GM21723 (cell line): ENCODE measurements at regions not wholly inside any gene's neighbourhood (a gene's known extent, or its start where the extent isn't known, plus 50 kb on each side); places are given as distances from the start of the nearest gene placed in this dataset.
"Not testable (repeated sequence)": the region's sequence is repeated elsewhere in the genome, so short reads cannot be mapped to it uniquely, and the experiment has no call there.

Experiments
- ATAC-seq: cut with Tn5 transposase; IDR thresholded peaks from one replicate; pipeline ENCODE4 v1.9.1; 2021; ENCODE audit warnings: mild to moderate bottlenecking, moderate library complexity; ENCODE audit not compliant: unreplicated experiment

- ATAC-seq = no peak
Observed at GRCh38 chr18:75860166-75860565, 432.7 kb upstream of the SMIM21 start.

DNA sequence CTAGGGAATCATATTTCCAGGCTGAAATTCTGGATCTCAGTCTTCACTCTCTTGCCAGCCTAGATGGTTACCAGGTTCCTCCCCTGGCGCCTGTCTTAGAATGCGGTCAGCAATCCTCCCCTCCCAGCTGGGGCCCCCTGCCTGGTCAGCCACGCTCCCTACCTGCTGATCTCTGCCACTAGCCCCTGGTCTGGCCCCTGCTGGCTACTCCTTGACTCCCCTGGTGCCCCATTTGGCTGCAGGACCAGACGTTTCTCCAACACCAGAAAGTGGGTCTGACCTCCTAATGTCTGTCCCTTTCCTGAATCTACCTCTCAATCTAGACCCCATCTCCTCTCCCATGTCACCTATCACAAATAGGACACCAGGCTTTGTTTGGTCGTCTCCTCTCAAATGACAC, 432.0 kb upstream of the SMIM21 start:
- ATAC-seq = no peak

- ATAC-seq = no peak
Observed at GRCh38 chr18:75858754-75859153, 431.3 kb upstream of the SMIM21 start.

DNA sequence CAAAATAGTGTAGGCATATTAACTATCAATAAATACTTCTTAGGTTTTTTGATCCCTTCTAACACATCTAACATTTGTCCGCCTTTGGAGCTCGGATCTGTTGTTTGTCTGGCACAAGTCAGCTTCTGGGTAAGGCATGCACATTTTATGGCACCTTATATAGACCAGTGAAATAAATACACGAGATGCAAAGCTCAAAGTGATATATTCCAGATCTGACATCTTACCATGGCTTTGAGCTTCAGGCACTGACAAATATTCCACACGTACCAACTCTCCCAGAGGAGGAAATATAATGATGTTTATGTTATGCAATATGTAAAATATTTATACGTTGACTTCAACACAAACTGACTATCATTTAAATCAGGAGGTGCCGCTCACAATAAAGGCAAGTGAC, 430.1 kb upstream of the SMIM21 start:
- ATAC-seq = no peak

- no peak for ATAC-seq
Observed at GRCh38 chr18:75854808-75855207, 427.3 kb upstream of the SMIM21 start.

GRCh38 chr18:75854174-75854573, 426.7 kb upstream of the SMIM21 start:
- no peak for ATAC-seq

- no peak for ATAC-seq
Observed at GRCh38 chr18:75846321-75846720, 418.8 kb upstream of the SMIM21 start.

DNA sequence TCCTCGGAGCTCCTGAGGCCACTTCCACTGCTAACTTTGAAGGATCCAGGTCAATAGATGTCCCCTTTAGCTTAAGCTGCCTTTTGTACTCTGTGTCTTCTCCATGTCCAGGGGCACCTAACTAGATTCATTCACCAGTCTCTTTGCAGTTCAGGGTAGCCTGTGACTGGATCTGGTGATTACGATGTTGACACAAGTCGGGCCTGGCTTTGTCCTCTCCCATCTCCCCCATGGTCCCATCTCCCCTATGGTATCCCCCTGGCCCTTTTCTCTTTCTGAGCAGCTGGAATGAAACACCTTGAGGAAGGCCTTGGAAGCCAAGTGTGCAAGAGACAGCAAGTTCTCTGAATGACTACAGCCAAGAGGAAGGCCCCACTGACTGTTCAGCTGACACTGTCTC, 417.9 kb upstream of the SMIM21 start:
- ATAC-seq = no peak

GRCh38 chr18:75844146-75844545, 416.6 kb upstream of the SMIM21 start:
- ATAC-seq = no peak

DNA sequence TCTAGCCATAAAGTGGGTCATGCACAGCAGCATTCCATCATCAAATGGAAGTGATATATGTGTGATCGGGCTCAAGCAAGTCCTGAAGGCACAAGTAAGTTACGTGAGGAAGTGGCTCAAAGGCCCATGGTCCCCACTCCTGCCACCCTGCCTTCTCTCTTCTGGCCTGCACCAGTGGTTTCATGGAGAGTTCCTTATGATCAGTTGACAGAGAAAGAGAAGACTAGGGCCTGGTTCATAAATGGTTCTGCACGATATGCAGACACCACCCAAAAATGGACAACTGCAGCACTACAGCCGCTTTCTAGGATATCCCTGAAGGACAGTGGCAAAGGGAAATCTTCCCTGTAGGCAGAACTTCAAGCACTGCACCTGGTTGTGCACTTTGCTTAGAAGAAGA, 412.6 kb upstream of the SMIM21 start:
- no peak for ATAC-seq

- ATAC-seq = not testable (repeated sequence)
Observed at GRCh38 chr18:75839686-75840085, 412.2 kb upstream of the SMIM21 start.

GRCh38 chr18:75839041-75839440, 411.5 kb upstream of the SMIM21 start:
- no peak for ATAC-seq

DNA sequence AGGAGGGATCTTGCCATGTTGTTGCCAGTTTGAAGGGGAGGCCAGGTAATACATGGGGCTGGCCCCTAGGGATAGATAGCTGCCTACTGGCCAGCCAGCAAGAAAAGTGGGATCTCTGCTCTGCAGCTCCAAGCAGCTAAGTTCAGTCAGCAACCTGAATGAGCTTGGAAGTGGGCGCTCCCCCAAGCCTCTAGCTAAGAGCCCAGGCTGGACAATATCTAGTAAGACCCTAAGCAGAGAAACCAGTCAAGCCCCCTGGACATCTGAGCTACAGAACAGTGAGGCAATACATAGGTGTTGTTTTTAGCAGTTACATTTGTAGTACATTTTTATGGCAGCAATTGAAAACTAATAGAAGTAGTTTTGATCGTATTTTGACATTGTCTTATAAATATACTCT, 409.8 kb upstream of the SMIM21 start:
- no peak for ATAC-seq

- ATAC-seq = no peak
Observed at GRCh38 chr18:75836516-75836915, 409.0 kb upstream of the SMIM21 start.

DNA sequence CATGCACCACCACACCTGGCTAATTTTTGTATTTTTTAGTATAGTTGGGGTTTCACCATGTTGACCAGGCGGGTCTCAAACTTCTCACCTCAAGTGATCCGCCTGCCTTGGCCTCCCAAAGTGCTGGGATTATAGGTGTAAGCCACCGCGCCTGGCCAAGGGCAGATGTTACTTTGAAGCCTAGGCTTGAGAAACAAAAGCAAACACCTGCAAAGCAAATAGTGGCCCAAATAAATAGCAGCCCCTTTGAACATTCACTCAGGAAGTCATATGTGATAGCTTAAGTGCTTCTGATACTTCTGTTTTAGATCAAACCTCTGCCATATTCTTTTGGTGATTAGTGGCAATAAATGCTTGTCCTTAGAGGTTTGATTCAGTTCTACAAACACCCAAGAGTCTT, 404.5 kb upstream of the SMIM21 start:
- no peak for ATAC-seq

DNA sequence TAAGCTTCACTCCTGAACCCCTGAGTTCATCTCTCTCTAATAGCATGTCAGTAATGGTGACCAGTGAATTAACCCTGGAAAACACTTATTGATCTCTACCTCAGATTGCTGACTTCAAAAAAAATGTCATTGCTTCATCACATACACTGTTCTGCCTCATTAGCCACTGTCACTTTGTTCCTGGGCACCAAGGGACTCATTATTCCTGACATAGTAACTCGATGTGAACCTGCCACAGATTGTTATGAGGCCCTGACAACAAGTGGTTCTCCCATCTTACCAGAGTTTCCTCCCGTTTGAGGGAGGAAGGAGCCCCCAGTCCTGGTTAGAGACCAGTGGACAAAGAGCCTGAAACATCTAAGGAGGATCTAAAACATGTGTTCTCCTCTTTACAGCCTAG, 403.3 kb upstream of the SMIM21 start:
- no peak for ATAC-seq

- ATAC-seq = no peak
Observed at GRCh38 chr18:75829091-75829490, 401.6 kb upstream of the SMIM21 start.

DNA sequence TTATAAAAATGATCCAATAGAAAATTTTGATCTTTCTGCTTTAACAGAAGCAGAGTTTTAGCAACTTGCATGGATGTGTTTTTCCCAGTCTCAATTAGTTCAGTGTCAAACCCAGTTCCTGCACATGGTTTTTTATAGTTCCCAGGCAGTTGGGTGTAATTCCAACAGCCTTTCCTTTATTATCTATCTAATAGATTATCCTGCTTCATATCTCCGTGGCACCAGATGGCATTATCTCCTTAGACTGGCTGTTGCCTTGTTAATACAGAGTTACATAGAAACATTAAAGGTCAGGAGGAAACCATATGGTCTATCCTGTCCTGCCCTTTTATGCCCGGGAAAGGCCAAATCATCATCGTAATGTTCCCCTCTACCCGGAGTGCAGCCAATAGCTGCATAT, 400.9 kb upstream of the SMIM21 start:
- ATAC-seq = no peak

DNA sequence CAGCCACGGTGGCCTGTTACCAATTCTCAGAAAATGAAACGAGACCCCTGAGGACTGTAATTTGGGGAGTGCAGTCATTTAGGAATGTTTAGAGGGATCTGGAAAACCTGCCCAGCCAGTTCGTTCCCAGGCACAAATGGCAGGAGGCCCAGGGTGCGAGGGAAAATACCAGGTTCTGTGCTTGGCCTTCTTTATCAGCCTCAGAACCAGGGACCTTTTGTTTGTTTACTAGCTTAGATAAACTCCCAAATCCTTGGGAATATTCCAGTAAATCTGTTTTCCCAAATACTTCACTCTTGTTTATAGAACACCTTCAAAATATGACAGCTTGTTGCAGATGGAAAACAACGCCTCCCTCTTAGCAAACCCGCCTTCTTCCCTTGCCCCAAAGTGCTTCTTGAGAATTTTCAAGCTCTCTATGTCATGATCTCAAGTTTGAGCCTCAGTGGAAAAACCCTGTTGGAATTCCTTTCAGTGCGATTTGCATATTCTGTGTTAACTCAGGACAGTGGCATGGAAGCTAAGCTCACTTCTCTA, 400.3 kb upstream of the SMIM21 start:
- no peak for ATAC-seq

DNA sequence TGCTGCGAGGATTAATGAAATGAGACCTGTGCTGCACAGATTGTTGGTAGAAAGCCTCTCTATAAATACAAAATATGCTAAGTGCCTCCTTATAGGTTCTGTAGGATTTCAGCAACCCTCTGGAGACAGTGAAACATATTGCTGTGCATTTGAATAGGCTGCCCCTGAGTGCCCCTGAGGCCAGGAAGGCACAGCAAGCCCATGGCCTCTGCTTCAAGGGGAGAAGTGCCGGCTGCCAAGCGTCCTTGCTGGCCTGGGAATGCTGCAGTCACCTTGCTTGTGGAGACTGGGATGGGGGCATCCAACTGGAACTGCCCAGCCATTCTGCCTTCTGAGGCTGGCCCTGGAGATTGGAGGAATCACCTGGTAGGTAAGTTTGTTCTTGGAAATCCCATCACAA, 397.2 kb upstream of the SMIM21 start:
- no peak for ATAC-seq

- no peak for ATAC-seq
Observed at GRCh38 chr18:75823471-75823870, 396.0 kb upstream of the SMIM21 start.

DNA sequence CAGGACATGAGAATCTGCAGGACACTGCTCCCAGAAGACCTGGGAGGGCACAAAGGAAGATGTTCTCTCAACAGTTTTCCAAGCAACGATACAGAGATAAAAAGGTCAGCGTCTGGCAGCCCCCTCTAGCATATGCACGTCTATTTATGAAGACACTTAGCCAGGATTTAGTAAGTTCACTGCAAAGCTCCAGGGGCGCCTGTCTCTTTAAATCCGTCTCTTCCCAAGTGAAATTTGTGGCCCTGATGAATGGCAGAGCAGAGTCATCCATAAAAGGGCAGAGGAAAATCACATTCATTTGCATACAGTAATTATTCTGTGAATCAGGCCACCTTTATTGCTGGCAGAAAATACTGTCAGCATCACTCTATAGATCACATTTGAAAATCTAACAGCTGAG, 390.9 kb upstream of the SMIM21 start:
- ATAC-seq = no peak

GRCh38 chr18:75815767-75816166, 388.3 kb upstream of the SMIM21 start:
- ATAC-seq = no peak

DNA sequence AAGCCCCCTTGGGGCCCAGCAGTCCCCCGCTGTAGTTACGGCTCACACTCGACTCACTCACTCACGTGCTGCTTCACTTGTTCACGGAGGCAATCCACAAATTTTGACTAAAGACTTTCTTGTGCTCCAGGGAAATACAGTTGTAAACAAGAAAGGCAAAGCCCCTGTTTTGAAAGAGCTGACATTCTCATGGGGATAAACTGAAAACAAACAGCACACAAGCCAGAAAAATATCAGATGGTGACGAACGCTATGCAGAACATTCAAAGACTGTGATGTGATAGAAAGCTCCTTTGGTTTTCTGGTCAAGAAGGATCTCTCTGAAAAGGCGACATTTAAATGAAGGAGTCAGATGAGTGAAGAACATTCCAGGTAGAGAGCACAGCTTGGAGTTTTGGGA, 385.3 kb upstream of the SMIM21 start:
- ATAC-seq = no peak
